ENCODE measurements at regions not wholly inside any gene's neighbourhood (a gene's known extent, or its start where the extent isn't known, plus 50 kb on each side); places are given as distances from the start of the nearest gene placed in this dataset.
"Not testable (repeated sequence)": the region's sequence is repeated elsewhere in the genome, so short reads cannot be mapped to it uniquely, and the experiment has no call there.

GRCh38 chr10:55630491-55631056, 730.5 kb downstream of the ZWINT start:
- Mint-ChIP-seq H3K4me3 (no peak overlapping the region), H3K36me3 (peaks cover 0 to 12% (median 4%) of the 10 kb centered on the region in 3 donors), H3K4me1 (peaks cover 0 to 2% (median under 1%) of the 10 kb centered on the region in 4 donors), H3K27me3 (peaks cover 10 to 43% (median 36%) of the 10 kb centered on the region in 5 donors), H3K27ac (no peak overlapping the region), H3K9me3 (peaks cover 0 to 19% (median 8%) of the 10 kb centered on the region in 9 donors)
- no peak for DNase-seq
- POLR2A ChIA-PET, result no interaction called here
- ATAC-seq, result no peak

GRCh38 chr10:55629793-55630490, 731.1 kb downstream of the ZWINT start:
- H3K27ac Mint-ChIP-seq, result peak overlapping the region in 1 of 10 donors; percentile 54
- ATAC-seq, result no peak
- H3K9me3 Mint-ChIP-seq, result peaks cover 0 to 19% (median 8%) of the 10 kb centered on the region in 9 donors
- POLR2A ChIA-PET, result no interaction called here
- peaks cover 0 to 12% (median 4%) of the 10 kb centered on the region in 3 donors for H3K36me3 Mint-ChIP-seq
- no peak for DNase-seq
- H3K27me3 Mint-ChIP-seq, result peaks cover 10 to 43% (median 36%) of the 10 kb centered on the region in 5 donors
- peaks cover 0 to 2% (median under 1%) of the 10 kb centered on the region in 4 donors for H3K4me1 Mint-ChIP-seq
- H3K4me3 Mint-ChIP-seq, result no peak overlapping the region

GRCh38 chr10:55628260-55628701, 732.8 kb downstream of the ZWINT start:
- DNase-seq (no peak), ATAC-seq (no peak)
- Mint-ChIP-seq H3K27me3 (peaks cover 9 to 43% (median 34%) of the 10 kb centered on the region in 5 donors), H3K36me3 (peaks cover 0 to 10% (median 4%) of the 10 kb centered on the region in 3 donors), H3K4me3 (no peak overlapping the region), H3K4me1 (peaks cover 0 to 2% (median under 1%) of the 10 kb centered on the region in 4 donors), H3K27ac (no peak overlapping the region), H3K9me3 (peaks cover 0 to 17% (median 8%) of the 10 kb centered on the region in 9 donors)
- POLR2A ChIA-PET, result no interaction called here

- Mint-ChIP-seq H3K36me3 (peaks cover 0 to 4% (median 4%) of the 10 kb centered on the region in 3 donors), H3K4me1 (peaks cover 0 to 2% (median under 1%) of the 10 kb centered on the region in 4 donors), H3K27ac (no peak overlapping the region), H3K4me3 (no peak overlapping the region), H3K27me3 (peaks cover 7 to 41% (median 27%) of the 10 kb centered on the region in 5 donors), H3K9me3 (peaks cover 0 to 14% (median 8%) of the 10 kb centered on the region in 9 donors)
- ATAC-seq (no peak), DNase-seq (no peak)
- POLR2A ChIA-PET, result no interaction called here
These were observed 733.5 kb downstream of the ZWINT start for GRCh38 chr10:55627501-55628051.

- H3K27me3 Mint-ChIP-seq, H3K36me3 Mint-ChIP-seq, H3K4me1 Mint-ChIP-seq, H3K27ac Mint-ChIP-seq, H3K4me3 Mint-ChIP-seq, H3K9me3 Mint-ChIP-seq, POLR2A ChIA-PET, ATAC-seq, DNase-seq: not testable (repeated sequence)
These were observed 759.2 kb downstream of the ZWINT start for GRCh38 chr10:55601690-55602478.

GRCh38 chr10:55551603-55552002, 750.6 kb upstream of the PCDH15 start:
- no peak overlapping the region for H3K27ac Mint-ChIP-seq
- no peaks in the 10 kb centered on the region for H3K36me3 Mint-ChIP-seq
- no peak for ATAC-seq
- H3K9me3 Mint-ChIP-seq, result peaks cover 0 to 26% (median 3%) of the 10 kb centered on the region in 9 donors
- POLR2A ChIA-PET, result no interaction called here
- H3K27me3 Mint-ChIP-seq, result no peaks in the 10 kb centered on the region
- H3K4me3 Mint-ChIP-seq, result no peak overlapping the region
- no peak for DNase-seq
- H3K4me1 Mint-ChIP-seq, result no peaks in the 10 kb centered on the region

GRCh38 chr10:55550236-55550635, 749.2 kb upstream of the PCDH15 start:
- Mint-ChIP-seq H3K4me3 (no peak overlapping the region), H3K27me3 (no peaks in the 10 kb centered on the region), H3K9me3 (peaks cover 0 to 35% (median 3%) of the 10 kb centered on the region in 9 donors), H3K36me3 (no peaks in the 10 kb centered on the region), H3K4me1 (no peaks in the 10 kb centered on the region), H3K27ac (no peak overlapping the region)
- ATAC-seq (no peak), DNase-seq (no peak)
- POLR2A ChIA-PET, result no interaction called here

- H3K4me3 Mint-ChIP-seq, DNase-seq, H3K4me1 Mint-ChIP-seq, ATAC-seq, H3K27me3 Mint-ChIP-seq, H3K27ac Mint-ChIP-seq, H3K36me3 Mint-ChIP-seq, POLR2A ChIA-PET: not testable (repeated sequence)
- peaks cover 0 to 15% (median 5%) of the 10 kb centered on the region in 9 donors for H3K9me3 Mint-ChIP-seq
These were observed 736.5 kb upstream of the PCDH15 start for GRCh38 chr10:55537497-55537896.

GRCh38 chr10:55519264-55519663, 718.2 kb upstream of the PCDH15 start:
- H3K4me3 Mint-ChIP-seq, result no peak overlapping the region
- H3K36me3 Mint-ChIP-seq, result no peaks in the 10 kb centered on the region
- POLR2A ChIA-PET, result no interaction called here
- no peak overlapping the region for H3K27ac Mint-ChIP-seq
- ATAC-seq (no peak), DNase-seq (no peak)
- no peaks in the 10 kb centered on the region for H3K27me3 Mint-ChIP-seq
- H3K9me3 Mint-ChIP-seq, result peaks cover 0 to 18% (median 4%) of the 10 kb centered on the region in 9 donors
- no peaks in the 10 kb centered on the region for H3K4me1 Mint-ChIP-seq

- POLR2A ChIA-PET, ATAC-seq, H3K27ac Mint-ChIP-seq: not testable (repeated sequence)
These were observed 717.4 kb upstream of the PCDH15 start for GRCh38 chr10:55518416-55518815.

GRCh38 chr10:55509168-55509567, 708.1 kb upstream of the PCDH15 start:
- no peaks in the 10 kb centered on the region for H3K36me3 Mint-ChIP-seq
- H3K27ac Mint-ChIP-seq, result no peak overlapping the region
- peaks cover 0 to 14% (median 2%) of the 10 kb centered on the region in 9 donors for H3K9me3 Mint-ChIP-seq
- DNase-seq (no peak), ATAC-seq (no peak)
- H3K4me1 Mint-ChIP-seq, result no peaks in the 10 kb centered on the region
- no peaks in the 10 kb centered on the region for H3K27me3 Mint-ChIP-seq
- H3K4me3 Mint-ChIP-seq, result no peak overlapping the region
- POLR2A ChIA-PET, result no interaction called here

More at GRCh38 chr10:55518416-55518815, 717.4 kb upstream of the PCDH15 start:
- DNase-seq, H3K36me3 Mint-ChIP-seq, H3K27me3 Mint-ChIP-seq, H3K4me1 Mint-ChIP-seq, H3K4me3 Mint-ChIP-seq: not testable (repeated sequence)
- H3K9me3 Mint-ChIP-seq, result peaks cover 0 to 19% (median 4%) of the 10 kb centered on the region in 9 donors

GRCh38 chr10:55500931-55501559, 700.0 kb upstream of the PCDH15 start:
- no peak overlapping the region for H3K27ac Mint-ChIP-seq
- no peaks in the 10 kb centered on the region for H3K4me1 Mint-ChIP-seq
- POLR2A ChIA-PET, result no interaction called here
- H3K4me3 Mint-ChIP-seq, result no peak overlapping the region
- no peaks in the 10 kb centered on the region for H3K36me3 Mint-ChIP-seq
- H3K27me3 Mint-ChIP-seq, result no peaks in the 10 kb centered on the region
- H3K9me3 Mint-ChIP-seq, result peaks cover 0 to 6% (median 0%) of the 10 kb centered on the region in 9 donors
- DNase-seq (no peak), ATAC-seq (no peak)

Measured in naive thymus-derived CD8-positive, alpha-beta T cell (primary cell).